HCT116 (cell line): ENCODE measurements at regions not wholly inside any gene's neighbourhood (a gene's known extent, or its start where the extent isn't known, plus 50 kb on each side); places are given as distances from the start of the nearest gene placed in this dataset.

Source experiments
- CTCF ChIP-seq, 3 experiments: fragments of 200-600 bp in 1 of 3; sonication (generic) in 1 of 3; IDR thresholded peaks in 2 of 3; conservative IDR thresholded peaks in 1 of 3; 2 replicates each; pipeline ENCODE4 v1.5.1; 2012 to 2017; ENCODE audit warnings: low read depth in 2 of 3, low read length in 2 of 3, antibody characterized with exemption in 1 of 3, borderline replicate concordance in 1 of 3, control low read depth in 1 of 3, mild to moderate bottlenecking in 1 of 3, mixed read lengths in 1 of 3, mixed run types in 1 of 3, moderate library complexity in 1 of 3; ENCODE audit not compliant: insufficient read depth in 1 of 3
- ELF1 ChIP-seq: IDR thresholded peaks from 2 replicates; pipeline ENCODE4 v1.6.1; 2012; ENCODE audit warnings: low read depth, borderline replicate concordance
- EZH2 ChIP-seq: fragments of 200-600 bp; sonication (generic); IDR thresholded peaks from 2 replicates; pipeline ENCODE4 v1.6.1; 2017; ENCODE audit warnings: antibody characterized with exemption, mixed run types
- MAX ChIP-seq: IDR thresholded peaks from 2 replicates; pipeline ENCODE4 v1.6.1; 2012
- POLR2A ChIP-seq: IDR thresholded peaks from 2 replicates; pipeline ENCODE4 v1.7.0; 2011; ENCODE audit warnings: borderline replicate concordance; ENCODE audit not compliant: insufficient read depth, insufficient read length; ENCODE audit errors: extremely low read depth
- SRF ChIP-seq: IDR thresholded peaks from 2 replicates; pipeline ENCODE4 v1.6.1; 2012; ENCODE audit warnings: low read depth

GRCh38 chr18:57258131-57258777 is 94.1 kb upstream of the ST8SIA3 start:
- TF ChIP-seq CTCF (IDR thresholded peaks at IDR 0.05 in 2 of 3, conservative IDR thresholded peaks at IDR 0.05 in 1 of 3; ENCODE audit: borderline replicate concordance in 1 of 3, insufficient read depth in 1 of 3, low read depth in 2 of 3, low read length in 2 of 3) (no peak), EZH2 (no peak), MAX (no peak), POLR2A (no peak), ELF1 (no peak), SRF (no peak)
